ENCODE measurements at regions not wholly inside any gene's neighbourhood (a gene's known extent, or its start where the extent isn't known, plus 50 kb on each side); places are given as distances from the start of the nearest gene placed in this dataset.
"Not testable (repeated sequence)": the region's sequence is repeated elsewhere in the genome, so short reads cannot be mapped to it uniquely, and the experiment has no call there.

DNA sequence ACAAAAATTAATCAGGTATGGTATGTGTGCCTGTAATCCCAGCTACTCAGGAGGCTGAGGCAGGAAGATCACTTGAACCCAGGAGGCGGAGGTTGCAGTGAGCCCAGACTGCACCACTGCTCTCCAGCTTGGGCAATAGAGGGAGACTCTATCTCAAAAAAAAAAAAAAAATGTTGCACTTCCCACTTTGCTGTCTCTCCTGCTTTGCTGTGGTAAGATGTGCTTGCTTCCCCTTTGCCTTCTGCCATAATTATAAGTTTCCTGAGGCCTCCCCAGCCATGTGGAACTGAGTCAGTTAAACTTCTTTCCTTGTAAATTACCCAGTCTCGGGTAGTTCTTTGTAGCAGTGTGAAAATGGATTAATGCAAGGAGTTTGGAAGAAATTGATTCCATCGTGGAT, 120.3 kb upstream of the CFAP20DC start:
- H2AFZ ChIP-seq (ENCODE audit: control insufficient read depth, low read depth, low read length); POLR2A ChIA-PET; H4K20me1 ChIP-seq (ENCODE audit: control insufficient read depth, insufficient read depth); CTCF ChIA-PET; SMC1A ChIA-PET (ENCODE audit: uncharacterized antibody, unreplicated experiment); H3K36me3 ChIP-seq (ENCODE audit: control insufficient read depth in 2 of 2, insufficient read depth in 2 of 2, low read length in 1 of 2); ATAC-seq; H3K4me1 ChIP-seq (ENCODE audit: control insufficient read depth, insufficient read depth, low read length); BruUV-seq (replicated peaks); H3K4me3 ChIP-seq; H3K79me2 ChIP-seq (ENCODE audit: control insufficient read depth, insufficient read depth, low read length); H3K9me3 ChIP-seq (replicated peaks; ENCODE audit: control insufficient read depth, insufficient read depth, low read length); H3K27ac ChIP-seq (ENCODE audit: control insufficient read depth, insufficient read depth); FAIRE-seq; H3K9ac ChIP-seq (ENCODE audit: control insufficient read depth, insufficient read depth, low read length); intact Hi-C loops (cut with micrococcal nuclease; ENCODE audit: unreplicated experiment); H3K4me2 ChIP-seq (ENCODE audit: control insufficient read depth, insufficient read depth); DNase-seq (ENCODE audit: low read depth, low spot score); H3K27me3 ChIP-seq (replicated peaks in 1 of 2; ENCODE audit: control insufficient read depth in 2 of 2, insufficient read depth in 2 of 2, low read length in 1 of 2); in situ Hi-C loops (cut with MboI): not testable (repeated sequence)
- RAD21 ChIA-PET (ENCODE audit: unreplicated experiment): interaction anchor here (0.6 to 0.7 kb wide), 2 partner anchors 32 to 695 kb away, joined by 3 read pairs; no protein-coding TSS in a partner anchor
- WGBS (ENCODE audit: insufficient coverage, insufficient replicate concordance, low lambda C conversion rate, missing lambda C conversion rate): 26% methylated on average over 3 of the region's 3 CpGs

DNA sequence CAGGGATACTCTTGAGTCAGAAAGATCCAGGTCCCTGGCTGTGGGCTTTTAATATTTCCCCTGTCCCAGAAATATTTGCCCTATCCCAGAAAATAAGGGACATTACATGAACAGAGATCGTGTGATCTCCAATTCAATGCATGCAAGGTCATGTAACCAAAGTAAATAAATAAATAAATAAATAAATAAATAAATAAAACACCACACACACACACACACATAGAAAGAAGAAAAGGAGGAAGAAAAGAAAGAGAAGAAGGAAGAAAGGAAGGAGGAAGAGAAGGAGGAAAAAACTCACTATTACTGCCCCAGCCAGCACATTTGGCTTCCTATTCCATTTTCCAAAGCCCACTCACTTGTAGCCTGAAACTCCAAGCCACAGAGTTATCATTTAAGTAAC, 117.9 kb upstream of the CFAP20DC start:
- Histone ChIP-seq H3K36me3 (ENCODE audit: control insufficient read depth in 2 of 2, insufficient read depth in 2 of 2, low read length in 1 of 2) (no peaks in the 10 kb centered on the region), H3K9ac (ENCODE audit: control insufficient read depth, insufficient read depth, low read length) (no peak overlapping the region), H3K27ac (ENCODE audit: control insufficient read depth, insufficient read depth) (no peak overlapping the region), H3K4me1 (ENCODE audit: control insufficient read depth, insufficient read depth, low read length) (no peaks in the 10 kb centered on the region), H3K4me2 (ENCODE audit: control insufficient read depth, insufficient read depth) (no peak overlapping the region), H3K27me3 (replicated peaks in 1 of 2; ENCODE audit: control insufficient read depth in 2 of 2, insufficient read depth in 2 of 2, low read length in 1 of 2) (no peaks in the 10 kb centered on the region), H3K79me2 (ENCODE audit: control insufficient read depth, insufficient read depth, low read length) (no peaks in the 10 kb centered on the region), H3K9me3 (replicated peaks; ENCODE audit: control insufficient read depth, insufficient read depth, low read length) (no peaks in the 10 kb centered on the region), H3K4me3 (no peak overlapping the region), H4K20me1 (ENCODE audit: control insufficient read depth, insufficient read depth) (no peaks in the 10 kb centered on the region; the same call in 1 of the 2 replicates), H2AFZ (ENCODE audit: control insufficient read depth, low read depth, low read length) (no peak overlapping the region)
- ChIA-PET CTCF (interaction anchor here (1.1 to 1.6 kb wide), 2 partner anchors 20 to 44 kb away, joined by 3 read pairs; no protein-coding TSS in a partner anchor), POLR2A (no interaction called here), SMC1A (ENCODE audit: uncharacterized antibody, unreplicated experiment) (no interaction called here), RAD21 (ENCODE audit: unreplicated experiment) (no interaction called here)
- intact Hi-C loops (cut with micrococcal nuclease; ENCODE audit: unreplicated experiment): no loop called here
- BruUV-seq (replicated peaks): no TSS peak
- WGBS (ENCODE audit: insufficient coverage, insufficient replicate concordance, low lambda C conversion rate, missing lambda C conversion rate): 0% methylated on average over 1 of the region's 1 CpG
- no peak for DNase-seq (ENCODE audit: low read depth, low spot score)
- ATAC-seq: no peak
- in situ Hi-C loops (cut with MboI): no loop called here
- FAIRE-seq: no peak
- TF ChIP-seq NRF1 (conservative IDR thresholded peaks at IDR 0.05; ENCODE audit: low read depth, low read length) (no peak), POLR2AphosphoS2 (IDR thresholded peaks at IDR 0.05; ENCODE audit: low read depth, low read length) (no peak), IKZF1 (conservative IDR thresholded peaks at IDR 0.05) (no peak), TCF7 (IDR thresholded peaks at IDR 0.05; ENCODE audit: borderline replicate concordance) (no peak), RUNX3 (IDR thresholded peaks at IDR 0.05; ENCODE audit: low read length) (no peak), BCL11A (IDR thresholded peaks at IDR 0.05; ENCODE audit: low read depth, low read length) (no peak), IKZF2 (IDR thresholded peaks at IDR 0.05) (no peak), BACH1 (IDR thresholded peaks at IDR 0.05; ENCODE audit: borderline replicate concordance) (no peak), SPI1 (IDR thresholded peaks at IDR 0.05; ENCODE audit: borderline replicate concordance, insufficient read depth, low read depth, low read length) (no peak), RELA (IDR thresholded peaks at IDR 0.05; ENCODE audit: borderline replicate concordance, partially characterized antibody) (no peak), MEF2A (IDR thresholded peaks at IDR 0.05; ENCODE audit: insufficient read depth, low read depth, low read length) (no peak), POLR2A (IDR thresholded peaks at IDR 0.05; ENCODE audit: low read depth, low read length) (no peak), YY1 (IDR thresholded peaks at IDR 0.05; ENCODE audit: low read depth, low read length) (no peak), TAF1 (IDR thresholded peaks at IDR 0.05; ENCODE audit: borderline replicate concordance, low read depth, low read length) (no peak)
- TF ChIP-seq, protein P1, sequence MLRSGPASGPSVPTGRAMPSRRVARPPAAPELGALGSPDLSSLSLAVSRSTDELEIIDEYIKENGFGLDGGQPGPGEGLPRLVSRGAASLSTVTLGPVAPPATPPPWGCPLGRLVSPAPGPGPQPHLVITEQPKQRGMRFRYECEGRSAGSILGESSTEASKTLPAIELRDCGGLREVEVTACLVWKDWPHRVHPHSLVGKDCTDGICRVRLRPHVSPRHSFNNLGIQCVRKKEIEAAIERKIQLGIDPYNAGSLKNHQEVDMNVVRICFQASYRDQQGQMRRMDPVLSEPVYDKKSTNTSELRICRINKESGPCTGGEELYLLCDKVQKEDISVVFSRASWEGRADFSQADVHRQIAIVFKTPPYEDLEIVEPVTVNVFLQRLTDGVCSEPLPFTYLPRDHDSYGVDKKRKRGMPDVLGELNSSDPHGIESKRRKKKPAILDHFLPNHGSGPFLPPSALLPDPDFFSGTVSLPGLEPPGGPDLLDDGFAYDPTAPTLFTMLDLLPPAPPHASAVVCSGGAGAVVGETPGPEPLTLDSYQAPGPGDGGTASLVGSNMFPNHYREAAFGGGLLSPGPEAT (IDR thresholded peaks at IDR 0.05; ENCODE audit: low read depth): no peak
